Left renal pelvis (tissue), 4 donors: ENCODE measurements at regions not wholly inside any gene's neighbourhood (a gene's known extent, or its start where the extent isn't known, plus 50 kb on each side); places are given as distances from the start of the nearest gene placed in this dataset.
A peak's percentile ranks its signal among the peaks of the same experiment; 100 is the strongest.
"Not testable (repeated sequence)": the region's sequence is repeated elsewhere in the genome, so short reads cannot be mapped to it uniquely, and the experiment has no call there.

Experiments
- DNase-seq, 4 donors: peaks; one replicate each; pipeline ENCODE4 v3.0.0-alpha.2; 2013; ENCODE audit warnings: low read depth in 4 of 4, low spot score in 3 of 4

DNA sequence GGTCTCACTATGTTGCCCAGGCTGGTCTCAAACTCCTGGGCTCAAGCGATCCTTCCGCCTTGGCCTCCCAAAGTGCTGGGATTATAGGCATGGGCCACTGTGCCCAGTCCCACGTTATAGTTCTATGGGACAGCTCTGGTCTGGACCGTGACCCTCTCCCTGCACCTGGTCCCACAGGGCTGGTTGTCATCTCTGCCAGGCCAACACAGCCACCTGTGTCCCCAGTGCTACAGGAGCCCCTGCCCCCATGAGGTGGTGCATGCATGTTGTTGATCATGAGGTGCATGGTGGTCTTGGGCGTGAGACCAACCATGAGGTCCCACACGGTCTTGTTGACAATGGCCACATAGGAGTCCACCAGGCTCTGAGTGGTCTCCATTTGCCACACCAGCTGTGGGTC lies 51.0 kb upstream of the UBE2Q2 start:
- not testable (repeated sequence) for DNase-seq

DNA sequence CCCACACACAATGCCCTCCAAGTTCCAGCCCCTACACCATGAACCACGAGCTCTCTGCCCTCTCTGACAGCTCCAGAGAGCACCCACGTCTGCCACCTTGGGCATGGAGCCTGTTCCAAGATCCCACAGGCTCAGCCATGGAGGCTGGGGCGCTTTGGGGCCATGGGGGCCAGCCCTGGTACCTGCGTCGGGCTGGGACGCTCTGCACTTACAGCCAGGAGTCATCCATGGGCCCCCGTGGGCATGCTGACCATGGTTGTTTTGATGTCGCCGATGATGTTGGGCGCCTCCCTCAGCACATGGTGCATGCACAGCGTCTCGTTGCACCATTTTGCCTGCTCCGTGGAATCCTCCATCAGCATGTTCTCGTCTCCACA lies 51.9 kb upstream of the UBE2Q2 start:
- DNase-seq, result no peak

DNA sequence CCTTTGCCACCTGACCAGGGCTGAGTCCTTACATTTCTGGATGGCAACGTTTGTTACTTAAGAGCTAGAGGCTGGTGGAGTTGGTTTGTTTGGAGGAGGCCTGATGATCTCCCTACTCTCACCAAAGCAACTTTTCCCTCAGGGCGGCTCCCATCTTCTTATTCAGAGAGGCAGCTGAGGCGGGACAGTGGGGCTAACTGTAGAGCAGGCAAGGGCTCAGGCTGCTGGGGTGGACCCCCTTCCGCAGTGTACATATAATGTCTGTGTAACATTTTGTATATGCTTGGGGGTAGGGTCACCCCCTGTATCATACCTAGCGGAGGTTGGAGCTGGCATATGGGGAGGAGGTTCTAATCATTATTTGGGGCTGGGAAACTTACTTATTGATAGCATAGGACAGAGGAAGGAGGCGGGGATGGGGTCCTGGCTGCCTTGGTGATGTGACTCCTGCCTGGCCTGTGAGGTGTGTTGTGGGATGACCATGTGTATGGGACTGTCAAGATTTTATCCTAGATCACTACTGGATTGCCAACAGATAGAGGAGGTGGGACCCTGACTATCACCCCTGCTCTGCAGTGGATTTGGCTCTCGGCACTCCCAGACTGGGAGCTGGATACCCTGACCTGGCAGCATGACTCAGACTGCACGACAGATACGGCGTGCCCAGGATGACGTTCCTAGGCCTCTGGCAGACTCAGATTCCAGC lies 52.5 kb upstream of the UBE2Q2 start:
- DNase-seq, result no peak

DNA sequence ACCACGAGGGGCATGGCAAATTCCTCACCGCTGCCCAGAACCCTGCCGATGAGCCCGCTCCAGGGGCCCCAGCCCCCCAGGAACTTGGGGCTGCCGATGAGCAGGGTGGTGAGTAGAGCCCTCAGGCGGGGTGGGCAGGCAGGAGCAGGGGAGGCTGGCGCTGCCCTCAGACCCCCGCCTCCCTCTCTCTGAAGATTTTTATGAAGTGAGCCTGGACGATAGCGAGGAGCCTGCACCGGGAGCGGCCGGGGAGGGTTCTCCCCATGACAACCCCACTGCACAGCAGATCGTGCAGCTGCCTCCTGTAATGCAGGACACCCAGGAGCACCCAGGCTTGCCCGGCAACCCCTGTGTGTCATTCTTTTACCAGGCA lies 56.7 kb upstream of the UBE2Q2 start:
- DNase-seq, result no peak

DNA sequence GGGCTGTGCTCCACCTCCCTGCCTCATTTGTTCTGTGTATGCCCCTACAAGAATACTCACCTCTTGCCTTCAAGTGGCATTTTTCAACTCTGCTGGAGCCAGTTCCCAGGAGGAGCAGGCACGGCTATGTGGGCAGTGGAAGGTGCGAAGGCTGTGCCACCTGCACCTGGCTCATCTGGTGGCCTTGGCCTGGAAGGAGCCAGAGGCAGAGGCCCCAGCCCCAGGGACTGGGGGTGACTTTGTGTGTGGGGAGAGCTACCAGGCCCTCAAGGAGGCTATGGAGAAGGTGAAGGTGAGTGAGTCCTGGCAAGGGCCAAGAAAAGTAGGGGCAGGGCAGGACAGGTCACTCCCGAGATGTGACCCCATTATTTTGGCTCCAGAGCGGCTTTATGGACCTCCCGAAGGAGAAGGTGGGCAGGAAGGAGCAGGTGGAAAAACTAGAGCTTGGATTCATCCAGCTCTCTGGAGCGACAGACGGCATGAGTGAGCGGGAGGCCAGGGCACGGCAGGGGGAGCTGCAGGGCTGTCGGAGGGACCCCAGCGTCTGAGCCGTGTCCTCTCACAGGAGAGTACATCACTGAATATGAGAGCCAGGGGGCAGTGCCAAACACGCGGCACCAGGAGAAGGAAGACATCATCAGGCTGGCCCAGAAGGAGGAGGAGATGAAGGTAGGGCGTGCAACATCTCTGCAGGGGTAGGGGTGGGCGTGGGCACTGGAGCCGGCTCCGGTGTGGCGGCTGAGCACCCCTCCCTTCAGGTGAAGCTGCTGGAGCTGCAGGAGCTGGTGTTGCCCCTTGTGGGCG lies 57.3 kb upstream of the UBE2Q2 start:
- peak in 2 of 4 donors; percentile 26 to 37 for DNase-seq

DNA sequence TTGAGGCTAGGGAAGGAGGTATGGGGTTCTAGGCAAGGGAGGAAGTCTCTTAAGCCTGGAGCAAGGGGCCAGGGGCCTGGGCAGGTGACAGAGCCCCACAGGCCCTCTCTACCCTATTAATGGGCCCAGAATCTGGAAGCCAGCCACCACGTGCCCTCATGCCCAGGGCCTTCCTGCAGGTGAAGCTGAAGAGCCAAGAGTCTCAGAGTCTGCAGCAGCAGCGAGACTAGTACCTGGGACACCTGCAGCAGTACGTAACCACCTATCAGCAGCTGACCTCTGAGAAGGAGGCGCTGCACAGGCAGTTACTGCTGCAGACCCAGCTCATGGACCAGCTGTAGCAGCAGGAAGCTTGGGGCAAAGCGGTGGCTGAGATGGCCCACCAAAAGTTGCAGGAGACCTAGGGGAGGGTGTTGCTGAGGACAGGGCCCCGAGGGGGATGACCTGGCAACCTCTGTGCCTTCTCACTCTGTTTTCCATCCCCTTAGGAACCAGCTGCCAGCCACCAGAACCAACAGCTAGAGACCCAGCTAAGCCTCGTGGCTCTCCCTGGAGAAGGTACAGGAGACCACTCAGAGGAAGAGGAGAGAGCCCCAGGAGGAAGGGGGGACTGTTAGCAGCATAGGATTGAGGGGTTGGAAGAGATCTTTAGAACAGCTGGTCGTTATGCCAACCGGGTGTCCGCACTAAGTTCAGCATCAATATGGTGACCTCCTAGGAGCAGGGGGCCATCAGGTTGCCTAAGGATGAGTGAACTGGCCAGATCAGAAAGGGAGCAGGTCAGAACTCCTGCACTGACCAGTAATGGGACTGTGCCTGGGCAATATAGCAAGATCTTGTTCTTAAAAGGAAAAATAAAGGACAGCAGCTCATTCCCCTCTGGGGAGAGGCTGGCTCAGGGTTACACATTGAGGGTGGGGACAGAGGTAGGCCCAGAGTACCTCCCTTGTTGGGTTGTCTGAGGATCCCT lies 58.5 kb upstream of the UBE2Q2 start:
- DNase-seq, result not testable (repeated sequence)

DNA sequence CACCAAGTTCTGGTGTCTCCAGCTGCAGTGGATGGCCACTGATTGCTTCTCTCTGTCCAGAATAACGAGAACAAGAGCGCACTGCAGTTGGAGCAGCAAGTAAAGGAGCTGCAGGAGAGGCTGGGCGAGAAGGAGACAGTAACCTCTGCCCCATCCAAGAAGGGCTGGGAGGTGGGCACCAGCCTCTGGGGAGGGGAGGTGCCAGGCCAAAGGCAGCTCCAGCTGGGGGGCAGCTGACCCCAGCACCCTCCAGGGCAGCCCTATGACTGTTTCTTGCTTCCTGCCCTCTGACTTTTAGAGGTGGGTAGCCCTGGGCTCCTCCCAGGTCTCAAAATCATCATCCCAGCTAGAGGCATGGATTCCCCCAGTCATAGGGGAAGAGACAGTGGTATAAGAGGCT lies 59.7 kb upstream of the UBE2Q2 start:
- not testable (repeated sequence) for DNase-seq

DNA sequence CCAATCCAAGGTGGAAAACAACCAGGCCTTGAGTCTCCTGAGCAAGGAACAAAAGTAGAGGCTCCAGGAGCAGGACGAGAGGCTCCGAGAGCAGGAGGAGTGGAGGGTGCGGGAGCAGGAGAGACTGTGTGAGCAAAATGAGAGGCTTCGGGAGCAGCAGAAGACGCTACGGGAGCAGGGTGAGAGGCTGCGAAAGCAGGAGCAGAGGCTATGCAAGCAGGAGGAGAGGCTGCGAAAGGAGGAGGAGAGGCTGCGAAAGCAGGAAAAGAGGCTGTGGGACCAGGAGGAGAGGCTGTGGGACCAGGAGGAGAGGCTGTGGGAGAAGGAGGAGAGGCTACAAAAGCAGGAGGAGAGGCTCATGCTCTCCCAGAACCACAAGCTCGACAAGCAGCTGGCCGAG lies 60.3 kb upstream of the UBE2Q2 start:
- DNase-seq, result no peak

DNA sequence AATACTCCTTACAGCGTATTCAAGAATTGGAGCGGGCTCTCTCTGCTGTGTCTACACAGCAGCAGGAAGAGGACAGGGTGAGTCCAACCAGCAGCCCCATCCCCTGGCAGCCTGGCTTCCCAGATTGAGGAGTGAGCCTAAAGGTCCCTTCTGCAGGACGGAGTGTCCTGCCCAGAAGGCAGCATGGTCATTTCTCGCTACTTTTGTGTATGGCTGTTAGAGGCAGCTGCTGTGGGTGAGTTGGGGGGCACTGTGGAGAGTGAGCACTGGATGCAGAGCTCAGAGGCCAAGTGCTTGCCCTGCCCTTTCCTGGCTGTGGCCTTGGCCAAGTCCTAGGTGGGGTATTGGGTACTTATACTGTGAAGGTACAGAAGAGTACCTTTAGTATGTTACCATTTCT lies 62.3 kb upstream of the UBE2Q2 start:
- not testable (repeated sequence) for DNase-seq

DNA sequence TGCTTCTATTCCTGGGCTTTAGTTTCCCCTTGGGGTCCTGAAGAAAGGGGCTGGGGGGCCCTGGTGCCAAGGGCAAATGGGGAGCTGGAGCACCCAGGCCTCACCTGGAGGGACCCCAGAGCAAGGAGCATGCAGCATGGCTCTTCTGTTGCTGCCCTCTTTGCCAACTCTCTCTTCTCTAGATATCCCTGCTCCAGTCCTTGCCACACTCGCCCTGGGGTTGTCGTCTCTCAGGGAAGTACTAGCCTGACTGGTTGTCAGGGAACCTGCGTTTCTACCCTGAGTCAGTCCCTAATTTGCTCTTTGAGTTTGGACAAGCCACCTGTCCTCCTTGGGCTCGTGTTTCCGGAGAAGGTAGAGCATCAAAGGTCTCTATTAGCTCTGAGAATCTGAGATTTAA lies 63.7 kb upstream of the UBE2Q2 start:
- DNase-seq, result no peak

DNA sequence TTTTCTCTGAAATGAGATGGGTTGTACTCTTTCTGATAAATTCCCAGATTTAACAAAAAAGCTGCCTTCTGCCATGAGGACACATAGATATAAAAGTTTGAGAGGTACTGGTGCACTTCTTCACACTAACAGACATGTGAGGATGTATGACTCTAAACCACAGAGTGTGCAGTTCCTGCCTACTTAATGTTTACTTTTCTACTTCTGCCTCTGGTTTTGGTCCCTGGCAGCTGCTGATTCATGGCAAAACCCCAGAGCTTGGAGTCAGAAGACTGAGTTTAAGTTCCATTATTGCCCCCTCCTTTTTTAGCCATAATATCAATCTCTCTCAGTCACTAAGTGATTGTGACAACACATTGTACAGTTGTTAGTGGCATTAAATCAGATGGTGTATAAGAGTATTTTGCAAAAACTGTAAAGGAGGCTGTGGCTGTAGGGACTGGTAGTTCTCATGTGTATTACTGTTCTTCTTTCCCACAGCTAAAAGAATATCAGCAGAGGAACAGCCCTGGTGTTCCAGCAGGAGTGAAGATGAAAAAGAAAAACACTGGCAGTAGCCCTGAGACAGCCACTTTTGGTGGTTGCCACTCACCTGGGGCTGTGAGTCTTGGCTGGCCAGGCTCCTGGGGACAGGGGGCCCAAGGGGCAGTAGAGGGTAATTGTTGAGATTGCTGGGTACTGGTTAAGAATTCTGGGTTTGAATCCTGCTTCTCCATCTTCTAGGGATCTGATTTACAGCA lies 64.4 kb upstream of the CSPG4 start:
- not testable (repeated sequence) for DNase-seq

DNA sequence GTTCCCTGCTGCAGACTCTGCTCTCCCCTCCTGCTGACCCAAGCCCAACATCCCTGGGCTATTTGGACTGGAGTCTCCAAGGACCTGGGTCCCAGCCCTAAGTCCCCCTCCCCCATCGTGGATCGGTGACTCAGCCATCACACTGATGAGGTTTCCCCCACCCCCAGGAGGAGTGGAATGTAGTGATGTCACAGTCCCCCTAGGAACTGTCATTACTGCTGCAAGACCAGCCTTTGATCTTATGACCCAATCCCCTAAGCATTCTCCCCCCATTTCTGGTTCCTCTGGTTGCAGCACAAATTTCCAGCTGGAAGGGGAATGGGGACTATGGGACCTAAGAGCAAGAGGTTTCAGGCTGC lies 63.4 kb upstream of the CSPG4 start:
- DNase-seq, result no peak

DNA sequence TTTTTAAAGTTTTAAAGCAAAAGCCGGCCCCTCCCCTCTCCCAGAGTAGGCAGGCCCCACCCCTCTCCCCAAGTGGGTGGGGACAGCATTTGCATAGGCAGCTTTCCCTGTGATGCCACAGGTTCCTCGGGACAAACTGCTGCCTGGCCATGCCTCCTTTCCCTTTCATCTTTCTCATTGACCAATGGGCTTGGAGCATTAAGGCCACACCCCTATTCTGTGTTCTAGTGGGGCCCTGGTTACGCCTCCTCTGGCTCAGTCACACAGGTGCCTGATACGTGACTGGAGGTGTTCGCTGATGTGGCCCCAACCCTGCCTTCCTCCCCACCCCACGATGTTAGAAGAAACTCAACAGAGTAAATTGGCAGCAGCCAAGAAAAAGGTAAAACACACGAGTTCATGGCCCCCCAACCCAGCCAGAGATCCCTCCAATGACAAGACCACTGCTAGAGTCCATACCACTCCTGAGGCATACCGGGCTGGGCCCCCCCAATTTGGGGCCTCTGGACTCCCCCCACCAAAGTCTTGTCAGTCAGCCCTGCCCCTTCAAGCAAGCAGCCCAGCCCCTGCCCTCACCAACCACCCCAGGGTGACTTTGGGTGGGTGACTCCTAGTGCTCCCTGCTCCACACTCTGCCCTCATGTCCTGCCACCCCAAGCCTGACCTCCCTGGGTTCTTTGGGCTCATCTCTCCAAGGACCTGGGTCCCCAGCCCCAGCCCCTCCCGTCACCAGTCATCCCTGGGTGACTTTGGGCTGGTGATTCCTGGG lies 62.8 kb upstream of the CSPG4 start:
- no peak for DNase-seq

DNA sequence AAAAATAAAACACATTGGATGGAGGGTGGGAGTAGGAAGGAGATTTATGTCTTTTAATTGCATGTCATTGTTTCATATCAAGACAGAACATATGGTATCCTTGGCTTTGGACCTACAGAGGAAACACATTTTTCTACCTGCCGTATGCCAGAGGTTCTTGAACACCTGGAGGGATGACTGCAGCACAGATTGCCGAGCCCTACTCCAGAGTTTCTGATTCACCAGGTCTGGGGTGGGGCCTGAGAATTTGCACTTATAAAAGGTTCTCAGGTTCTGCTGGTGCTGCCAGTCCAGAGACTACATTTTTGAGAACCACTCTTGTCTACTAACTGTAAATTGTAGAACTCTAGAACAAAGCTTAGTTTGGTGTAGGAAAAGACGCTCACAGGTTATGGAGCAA lies 61.3 kb upstream of the CSPG4 start:
- DNase-seq, result not testable (repeated sequence)

DNA sequence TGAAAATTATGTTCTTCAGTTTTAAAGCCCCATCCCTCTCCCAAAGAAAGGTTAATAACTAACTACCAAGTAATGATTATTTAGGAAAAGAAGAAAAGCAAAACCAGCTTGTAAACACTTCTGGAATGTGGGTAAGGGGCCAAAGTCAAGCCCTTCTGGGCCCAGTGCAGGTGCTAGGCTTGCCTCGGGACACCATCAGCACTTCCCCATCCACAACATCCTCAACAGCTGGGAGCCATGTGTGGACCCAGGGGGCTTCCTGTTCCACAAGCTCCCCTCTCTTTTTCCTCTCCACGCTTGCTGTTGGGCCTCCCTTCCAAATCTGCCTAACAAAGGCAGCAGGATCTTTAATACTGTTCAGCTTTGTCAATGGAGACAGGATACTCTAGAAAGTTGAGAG lies 58.4 kb upstream of the CSPG4 start:
- not testable (repeated sequence) for DNase-seq

DNA sequence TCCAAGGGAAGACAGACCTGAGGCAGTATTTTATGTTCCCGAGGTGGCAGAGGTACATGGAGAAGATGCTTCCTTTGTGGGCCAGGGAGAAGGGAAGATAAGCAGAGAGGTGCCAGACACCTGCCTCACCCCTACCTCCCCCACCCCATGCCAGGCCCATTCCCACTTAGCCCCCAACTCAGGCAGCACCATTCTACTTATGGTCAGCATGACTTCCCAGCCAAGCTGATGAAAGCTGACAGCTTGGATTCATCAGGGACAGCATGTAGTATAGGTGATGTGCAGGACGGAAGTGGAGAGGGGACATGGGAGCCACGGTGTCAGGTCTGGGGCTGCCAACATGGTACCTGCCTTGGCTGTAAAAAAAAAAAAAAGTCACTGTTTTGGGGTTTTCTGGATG lies 57.5 kb upstream of the CSPG4 start:
- DNase-seq, result no peak

DNA sequence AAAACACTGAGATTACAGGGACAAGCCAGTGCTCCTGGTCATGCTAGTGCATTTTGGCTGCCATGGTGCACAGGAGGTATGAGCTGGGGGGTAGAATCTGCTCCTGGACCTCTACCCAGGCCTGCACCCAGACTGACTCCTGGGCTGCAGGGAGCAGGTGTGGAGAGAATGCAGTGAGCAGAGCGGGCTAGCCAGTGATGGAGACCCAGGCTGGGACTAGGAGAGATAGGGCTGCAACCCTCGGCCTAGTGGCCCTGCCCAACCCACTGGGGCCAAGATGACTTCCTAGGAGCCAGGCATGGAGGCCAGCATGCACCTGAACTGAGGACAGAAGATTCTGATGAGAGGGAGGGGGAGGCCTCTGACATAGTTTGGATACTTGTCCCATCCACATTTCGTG lies 55.9 kb upstream of the CSPG4 start:
- DNase-seq, result not testable (repeated sequence)

DNA sequence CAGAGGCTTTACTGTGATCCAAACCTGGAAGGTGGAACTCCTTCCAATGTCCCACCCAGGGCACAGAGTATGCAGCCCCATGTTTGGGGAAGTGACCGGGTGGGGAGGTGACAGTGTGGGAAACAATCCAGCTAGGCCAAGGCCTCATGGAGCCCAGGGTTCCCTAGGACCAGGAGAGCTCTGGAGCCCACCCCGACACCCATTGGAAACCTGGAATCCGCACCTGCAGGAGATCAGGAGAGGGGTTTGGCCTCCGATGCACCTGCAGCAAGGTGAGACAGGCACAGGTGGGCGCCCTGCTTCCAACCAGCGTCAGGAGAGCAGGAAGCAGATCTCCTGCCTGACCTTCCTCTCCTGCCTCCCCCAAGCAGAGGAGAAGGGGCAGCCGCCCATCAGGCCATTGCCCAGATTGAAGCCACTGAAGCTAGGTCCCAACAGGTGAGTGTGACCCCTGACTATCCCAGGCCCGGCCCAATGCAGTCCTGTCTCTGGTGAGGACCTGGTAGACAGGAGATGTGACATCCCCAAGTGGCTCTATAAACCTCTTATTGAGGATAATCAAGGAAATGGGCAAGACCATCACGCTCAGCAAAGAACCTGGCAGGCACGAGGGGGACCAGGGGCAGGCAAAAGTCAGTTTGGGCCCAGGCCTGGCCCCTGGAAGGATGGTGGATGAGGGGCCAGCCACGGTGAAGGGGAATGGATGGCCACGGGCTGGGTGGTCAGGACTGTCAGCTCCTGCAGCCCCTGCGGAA lies 53.1 kb upstream of the CSPG4 start:
- DNase-seq, result not testable (repeated sequence)
